HG03469 (cell line): ENCODE measurements at regions not wholly inside any gene's neighbourhood (a gene's known extent, or its start where the extent isn't known, plus 50 kb on each side); places are given as distances from the start of the nearest gene placed in this dataset.

Experiments used
- ATAC-seq: cut with Tn5 transposase; IDR thresholded peaks from one replicate; pipeline ENCODE4 v1.9.1; 2021; ENCODE audit warnings: mild to moderate bottlenecking, moderate library complexity, moderate number of reproducible peaks; ENCODE audit not compliant: unreplicated experiment

- ATAC-seq, result no peak
Measured at GRCh38 chr6:101286146-101286545, 107.4 kb upstream of the GRIK2 start.

- ATAC-seq, result no peak
Measured at GRCh38 chr6:101290346-101290745, 103.2 kb upstream of the GRIK2 start.

GRCh38 chr6:101294051-101294638 is 99.4 kb upstream of the GRIK2 start:
- no peak for ATAC-seq

- no peak for ATAC-seq
Measured at GRCh38 chr6:101294676-101295075, 98.8 kb upstream of the GRIK2 start.

GRCh38 chr6:101296169-101296960 is 97.1 kb upstream of the GRIK2 start:
- ATAC-seq, result no peak

GRCh38 chr6:101302593-101302992 is 90.9 kb upstream of the GRIK2 start:
- no peak for ATAC-seq

GRCh38 chr6:101303495-101303894 is 90.0 kb upstream of the GRIK2 start:
- ATAC-seq, result no peak

- no peak for ATAC-seq
Measured at GRCh38 chr6:101312652-101313051, 80.9 kb upstream of the GRIK2 start.

GRCh38 chr6:101322921-101323320 is 70.6 kb upstream of the GRIK2 start:
- ATAC-seq, result no peak

- no peak for ATAC-seq
Measured at GRCh38 chr6:101326411-101326810, 67.1 kb upstream of the GRIK2 start.

- no peak for ATAC-seq
Measured at GRCh38 chr6:101341926-101342325, 51.6 kb upstream of the GRIK2 start.
